Ovary (tissue), 7 donors: ENCODE measurements at regions not wholly inside any gene's neighbourhood (a gene's known extent, or its start where the extent isn't known, plus 50 kb on each side); places are given as distances from the start of the nearest gene placed in this dataset.
"Not testable (repeated sequence)": the region's sequence is repeated elsewhere in the genome, so short reads cannot be mapped to it uniquely, and the experiment has no call there.

Experiments
- DNase-seq, 5 donors: peaks; one replicate each; pipeline ENCODE4 v3.0.0-alpha.2; 2019 to 2020
- H3K27ac ChIP-seq, 2 donors: fragments of 200-600 bp; one replicate each; pipeline versions ENCODE4 v1.5.1 to v1.8.0; 2019 to 2022
- H3K27me3 ChIP-seq: fragments of 200-600 bp; one replicate; pipeline ENCODE4 v1.8.0; 2022
- H3K36me3 ChIP-seq: fragments of 200-600 bp; sonication (generic); one replicate; pipeline ENCODE4 v1.5.1; 2019
- H3K4me1 ChIP-seq: one replicate; pipeline ENCODE4 v1.8.1; 2013; ENCODE audit warnings: mild to moderate bottlenecking, moderate library complexity; ENCODE audit not compliant: insufficient read depth
- H3K4me3 ChIP-seq: fragments of 200-600 bp; sonication (generic); one replicate; pipeline ENCODE4 v1.5.1; 2017
- H3K9me3 ChIP-seq, 2 donors: fragments of 200-600 bp in 1 of 2; sonication (generic) in 1 of 2; one replicate each; pipeline versions ENCODE4 v1.5.1 to v1.8.1; 2013 to 2019; ENCODE audit warnings: mild to moderate bottlenecking in 1 of 2, moderate library complexity in 1 of 2
- EP300 ChIP-seq: sonication (generic); formaldehyde crosslinking; IDR thresholded peaks from one replicate; pipeline ENCODE4 v1.6.1; 2017; ENCODE audit warnings: antibody characterized with exemption
- POLR2A ChIP-seq: fragments of 450-650 bp; IDR thresholded peaks from one replicate; pipeline ENCODE4 v1.6.1; 2017; ENCODE audit warnings: antibody characterized with exemption, mild to moderate bottlenecking, moderate library complexity
- WGBS, 3 donors: extraction: QIAGEN DNeasy Blood & Tissue Kit in 1 of 3; methylation state at CpG; one replicate each; pipeline versions ENCODE4 v1.1.5 to v1.1.7; 2013 to 2017; 5-methylcytosine and 5-hydroxymethylcytosine counted together
- intact Hi-C, 4 donors: fragments of 100-400 bp; cut with DNase I; formaldehyde crosslinking; loops; one replicate each; pipeline versions ENCODE4 v1.11.0 to v1.15.1; 2022 to 2023
- TF ChIP-seq, protein P1 (sequence below), 3 donors: fragments of 450-650 bp in 2 of 3; fragments of 200-600 bp in 1 of 3; IDR thresholded peaks; one replicate each; pipeline versions ENCODE4 v1.5.1 to v1.8.0; 2016 to 2022; ENCODE audit warnings: antibody characterized with exemption in 3 of 3, mild to moderate bottlenecking in 1 of 3
- donor health status: DM: no; HTN: no; CAD: no; lungs with moderate emphysema.
- donor health status: DM: no; HTN: no; CAD: no.
- donor health status: Bipolar disorder and iron deficiency.
- donor health status: DM: no; HTN: no; CAD: no.
- donor health status: DM: yes; HTN: yes; CAD: no.

DNA sequence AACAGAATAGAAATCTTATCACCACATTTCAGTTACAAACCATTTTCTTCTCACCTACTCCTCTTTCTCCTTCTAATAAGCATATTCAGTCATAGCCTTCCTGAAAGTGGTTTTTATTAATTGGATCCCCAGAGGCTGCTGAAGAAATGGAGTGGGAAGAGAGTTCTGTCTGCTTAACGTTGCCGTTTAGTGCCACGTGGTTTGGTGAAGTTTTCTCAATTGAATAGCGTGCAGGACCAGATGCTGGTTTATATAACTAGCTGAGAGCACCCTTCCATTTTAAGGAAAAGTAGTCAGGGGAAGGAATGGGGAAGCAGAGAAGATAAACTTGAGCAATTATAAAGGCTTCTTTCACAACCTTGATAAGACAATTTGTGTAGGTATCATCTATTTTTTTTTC, 318.7 kb downstream of the PTH2R start:
- DNase-seq: no peak
- 42 to 63% (median 46%) methylated on average over 4 of the region's 4 CpGs for WGBS, 3 donors
- no peak overlapping the region for H3K4me3 ChIP-seq
- no peaks in the 10 kb centered on the region for H3K9me3 ChIP-seq
- intact Hi-C loops: no loop called here
- no peak for TF ChIP-seq EP300
- TF ChIP-seq POLR2A: no peak
- TF ChIP-seq, protein P1, sequence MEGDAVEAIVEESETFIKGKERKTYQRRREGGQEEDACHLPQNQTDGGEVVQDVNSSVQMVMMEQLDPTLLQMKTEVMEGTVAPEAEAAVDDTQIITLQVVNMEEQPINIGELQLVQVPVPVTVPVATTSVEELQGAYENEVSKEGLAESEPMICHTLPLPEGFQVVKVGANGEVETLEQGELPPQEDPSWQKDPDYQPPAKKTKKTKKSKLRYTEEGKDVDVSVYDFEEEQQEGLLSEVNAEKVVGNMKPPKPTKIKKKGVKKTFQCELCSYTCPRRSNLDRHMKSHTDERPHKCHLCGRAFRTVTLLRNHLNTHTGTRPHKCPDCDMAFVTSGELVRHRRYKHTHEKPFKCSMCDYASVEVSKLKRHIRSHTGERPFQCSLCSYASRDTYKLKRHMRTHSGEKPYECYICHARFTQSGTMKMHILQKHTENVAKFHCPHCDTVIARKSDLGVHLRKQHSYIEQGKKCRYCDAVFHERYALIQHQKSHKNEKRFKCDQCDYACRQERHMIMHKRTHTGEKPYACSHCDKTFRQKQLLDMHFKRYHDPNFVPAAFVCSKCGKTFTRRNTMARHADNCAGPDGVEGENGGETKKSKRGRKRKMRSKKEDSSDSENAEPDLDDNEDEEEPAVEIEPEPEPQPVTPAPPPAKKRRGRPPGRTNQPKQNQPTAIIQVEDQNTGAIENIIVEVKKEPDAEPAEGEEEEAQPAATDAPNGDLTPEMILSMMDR (IDR thresholded peaks at IDR 0.05): no peak
- H3K27ac ChIP-seq: no peak overlapping the region
- H3K27me3 ChIP-seq: no peaks in the 10 kb centered on the region
- H3K36me3 ChIP-seq: no peaks in the 10 kb centered on the region
- H3K4me1 ChIP-seq: no peaks in the 10 kb centered on the region

DNA sequence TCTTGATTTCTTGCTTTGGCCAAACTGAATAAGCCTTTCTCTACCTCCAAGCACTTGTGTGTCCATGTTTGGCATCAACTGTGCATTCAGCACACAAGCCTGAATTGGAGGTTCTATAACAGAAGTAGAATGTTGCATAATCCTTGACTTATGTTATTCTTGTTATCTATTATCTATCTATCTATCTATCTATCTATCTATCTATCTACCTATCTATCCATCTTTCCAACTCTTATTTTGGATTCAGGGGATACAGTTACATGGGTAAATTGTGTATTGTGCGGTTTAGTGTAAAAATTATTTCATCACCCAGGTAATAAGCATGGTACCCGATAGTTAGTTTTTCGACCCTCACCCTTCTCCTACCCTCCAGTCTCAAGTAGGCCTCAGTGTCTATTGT, 319.6 kb downstream of the PTH2R start:
- no peak for DNase-seq
- Histone ChIP-seq H3K27ac (no peak overlapping the region), H3K27me3 (no peaks in the 10 kb centered on the region), H3K36me3 (no peaks in the 10 kb centered on the region), H3K9me3 (no peaks in the 10 kb centered on the region), H3K4me3 (no peak overlapping the region), H3K4me1 (no peaks in the 10 kb centered on the region)
- intact Hi-C loops: no loop called here
- TF ChIP-seq EP300: no peak
- TF ChIP-seq POLR2A: no peak
- TF ChIP-seq, protein P1 (IDR thresholded peaks at IDR 0.05): no peak
- WGBS, 3 donors: 92 to 99% (median 94%) methylated on average over 3 of the region's 3 CpGs

DNA sequence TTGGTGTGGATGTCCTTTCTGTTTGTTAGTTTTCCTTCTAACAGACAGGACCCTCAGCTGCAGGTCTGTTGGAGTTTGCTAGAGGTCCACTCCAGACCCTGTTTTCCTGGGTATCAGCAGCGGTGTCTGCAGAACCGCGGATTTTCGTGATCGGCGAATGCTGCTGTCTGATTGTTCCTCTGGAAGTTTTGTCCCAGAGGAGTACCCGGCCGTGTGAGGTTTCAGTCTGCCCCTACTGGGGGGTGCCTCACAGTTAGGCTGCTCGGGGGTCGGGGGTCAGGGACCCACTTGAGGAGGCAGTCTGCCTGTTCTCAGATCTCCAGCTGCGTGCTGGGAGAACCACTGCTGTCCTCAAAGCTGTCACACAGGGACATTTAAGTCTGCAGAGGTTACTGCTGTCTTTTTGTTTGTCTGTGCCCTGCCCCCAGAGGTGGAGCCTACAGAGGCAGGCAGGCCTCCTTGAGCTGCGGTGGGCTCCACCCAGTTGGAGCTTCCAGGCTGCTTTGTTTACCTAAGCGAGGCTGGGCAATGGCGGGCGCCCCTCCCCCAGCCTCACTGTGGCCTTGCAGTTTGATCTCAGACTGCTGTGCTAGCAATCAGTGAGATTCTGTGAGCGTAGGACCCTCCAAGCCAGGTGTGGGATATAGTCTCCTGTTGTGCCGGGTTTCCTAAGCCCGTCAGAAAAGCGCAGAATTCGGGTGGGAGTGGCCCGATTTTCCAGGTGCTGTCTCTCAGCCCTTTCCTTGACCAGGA, 345.2 kb downstream of the PTH2R start:
- peak in 1 of 5 donors; percentile 19 for DNase-seq
- H3K36me3 ChIP-seq, H3K4me3 ChIP-seq, H3K27me3 ChIP-seq, H3K9me3 ChIP-seq, H3K4me1 ChIP-seq, H3K27ac ChIP-seq, intact Hi-C loops: not testable (repeated sequence)
- 86 to 91% (median 89%) methylated on average over 21 of the region's 21 CpGs for WGBS, 3 donors

DNA sequence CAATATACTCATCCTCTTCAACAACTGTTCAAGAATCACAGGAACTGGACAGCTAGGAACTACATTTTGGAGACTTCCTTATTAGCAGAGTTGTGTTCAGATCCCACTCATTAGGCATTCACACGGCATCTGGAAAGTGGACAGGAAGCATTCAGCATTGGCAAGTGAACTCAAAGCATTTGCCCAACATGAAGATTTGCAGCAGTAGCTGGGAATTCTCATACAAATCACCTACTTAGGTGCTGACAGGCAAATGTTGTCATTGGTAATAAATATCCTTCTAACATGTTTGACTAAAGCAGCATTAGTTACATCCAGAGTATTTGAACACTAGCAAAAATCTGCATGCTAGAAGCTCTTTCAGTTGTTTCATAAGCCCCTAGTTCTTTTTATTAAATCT, 350.8 kb downstream of the PTH2R start:
- intact Hi-C loops: no loop called here
- WGBS, 3 donors: 27 to 58% (median 31%) methylated on average over 1 of the region's 1 CpG

DNA sequence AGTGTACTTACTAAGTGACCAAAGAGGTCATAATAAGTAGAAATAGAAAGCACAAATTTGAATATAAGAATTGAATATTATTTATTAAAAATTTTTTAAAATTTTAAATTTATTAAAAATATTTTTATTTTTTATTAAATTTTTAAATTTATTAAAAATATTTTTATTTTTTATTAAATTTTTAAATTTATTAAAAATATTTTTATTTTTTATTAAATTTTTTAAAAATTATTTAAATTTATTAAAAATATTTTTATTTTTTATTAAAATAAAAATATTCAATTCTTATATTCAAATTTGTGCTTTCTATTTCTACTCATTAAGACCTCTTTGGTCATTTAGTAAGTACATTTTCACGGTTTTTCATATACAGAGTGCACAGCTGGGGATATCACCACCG, 366.5 kb downstream of the PTH2R start:
- DNase-seq, intact Hi-C loops, H3K27ac ChIP-seq, H3K9me3 ChIP-seq, H3K4me3 ChIP-seq, H3K36me3 ChIP-seq, H3K4me1 ChIP-seq, H3K27me3 ChIP-seq: not testable (repeated sequence)
- 84 to 91% (median 88%) methylated on average over 2 of the region's 2 CpGs for WGBS, 3 donors

More for the DNA sequence above, 350.8 kb downstream of the PTH2R start:
- H3K9me3 ChIP-seq: no peaks in the 10 kb centered on the region
- H3K4me1 ChIP-seq: no peaks in the 10 kb centered on the region
- no peak for DNase-seq
- no peak overlapping the region for H3K27ac ChIP-seq
- H3K4me3 ChIP-seq: no peak overlapping the region
- H3K36me3 ChIP-seq: no peaks in the 10 kb centered on the region
- peaks cover 5% of the 10 kb centered on the region for H3K27me3 ChIP-seq
- TF ChIP-seq, protein P1 (IDR thresholded peaks at IDR 0.05): no peak
- TF ChIP-seq EP300: no peak
- no peak for TF ChIP-seq POLR2A
